ENCODE measurements at regions not wholly inside any gene's neighbourhood (a gene's known extent, or its start where the extent isn't known, plus 50 kb on each side); places are given as distances from the start of the nearest gene placed in this dataset.

DNA sequence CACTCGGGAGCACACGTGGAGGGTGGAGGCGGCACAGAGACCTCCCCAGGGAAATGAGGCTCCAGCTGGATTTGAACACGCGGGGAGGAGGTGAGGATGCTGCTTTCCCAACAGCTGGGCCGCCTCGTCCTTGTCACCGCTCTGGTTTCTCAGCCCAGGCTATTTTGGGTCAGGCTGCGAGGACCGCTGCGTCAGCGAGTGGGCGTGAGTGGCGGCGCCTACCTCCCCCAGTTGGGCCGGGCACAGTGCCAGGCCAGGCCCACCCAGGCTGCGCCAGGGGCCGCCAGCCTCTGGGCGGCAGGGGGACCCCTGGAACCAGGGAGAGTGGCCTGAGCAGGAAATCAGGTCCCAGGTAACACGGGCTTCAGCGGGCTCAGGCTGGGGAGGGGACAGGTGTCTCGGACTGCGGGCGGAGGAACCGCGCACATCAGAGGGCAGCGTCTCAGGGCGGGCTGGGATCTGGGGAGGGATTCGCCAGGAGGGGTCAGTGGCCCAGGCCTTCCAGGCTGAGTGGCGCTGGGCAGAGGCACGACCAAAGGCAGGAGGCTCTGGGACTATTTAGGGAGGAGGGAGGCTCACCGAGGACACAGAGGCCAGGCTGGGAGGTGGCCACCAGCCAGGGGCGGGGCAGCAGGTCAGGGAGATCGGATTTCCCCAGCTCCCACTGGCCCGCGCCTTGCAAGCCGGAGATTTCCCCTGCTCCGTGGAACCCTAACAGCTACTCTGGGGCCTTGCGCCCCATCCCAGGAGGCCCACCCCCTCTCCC, 125.2 kb upstream of the RET start:
- peak; percentile 43 for DNase-seq (ENCODE audit: low spot score)

DNA sequence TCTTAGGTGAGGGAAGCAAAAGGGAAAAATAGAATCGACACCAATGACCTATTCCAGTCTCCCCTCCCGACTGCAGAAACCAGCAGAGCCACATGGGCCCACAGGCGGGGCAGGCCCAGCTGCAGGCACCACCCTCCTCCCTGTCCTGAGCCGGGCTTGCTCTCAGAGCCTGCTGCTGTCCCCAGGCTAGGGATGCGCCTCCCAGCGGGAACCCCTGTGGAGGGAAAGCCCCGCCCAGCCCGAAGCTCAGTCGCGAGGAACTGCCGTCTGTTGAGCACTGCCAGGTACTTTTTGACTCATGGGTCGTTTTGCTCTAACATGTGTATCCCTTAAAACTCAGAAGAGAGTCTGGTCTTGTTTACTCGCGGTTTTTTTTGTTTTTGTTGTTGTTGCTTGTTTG, 124.5 kb upstream of the RET start:
- peak; percentile 59 for DNase-seq (ENCODE audit: low spot score)

DNA sequence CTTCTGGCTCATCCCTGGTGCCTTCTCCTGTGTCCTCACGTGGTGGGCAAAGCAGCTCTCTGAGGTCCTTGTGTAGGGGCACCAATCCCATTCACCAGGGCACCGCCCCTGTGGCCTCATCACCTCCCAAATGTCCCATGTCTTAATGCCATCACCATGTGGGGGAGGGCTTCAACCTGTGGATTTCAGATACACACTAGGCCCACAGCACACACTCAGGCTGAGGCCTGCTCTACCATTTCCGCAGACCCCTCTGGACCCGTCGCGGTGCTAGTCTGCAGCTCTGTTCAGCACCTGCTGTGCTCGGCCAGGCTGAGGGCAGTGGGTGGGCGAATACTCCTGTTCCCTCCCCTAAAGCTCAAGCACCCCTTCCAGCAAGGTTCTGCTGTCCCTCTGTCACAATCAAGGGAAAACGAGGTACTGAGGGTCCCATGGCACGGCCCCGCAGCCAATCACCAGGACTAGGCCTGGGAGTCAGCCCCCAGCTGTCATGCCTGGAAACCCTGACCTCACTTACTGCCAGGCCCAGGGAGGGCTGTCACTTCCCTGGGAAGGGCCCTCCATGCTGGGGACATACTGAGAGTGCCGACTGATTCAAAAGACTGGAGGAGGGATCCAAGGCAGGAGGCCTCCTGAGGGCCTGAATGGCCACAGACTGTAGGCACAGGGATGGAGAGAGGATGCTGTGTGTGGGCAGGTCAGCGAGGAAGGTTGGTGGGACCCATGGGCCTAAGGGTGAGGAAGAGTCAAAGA, 123.8 kb upstream of the RET start:
- no peak for DNase-seq (ENCODE audit: low spot score)

DNA sequence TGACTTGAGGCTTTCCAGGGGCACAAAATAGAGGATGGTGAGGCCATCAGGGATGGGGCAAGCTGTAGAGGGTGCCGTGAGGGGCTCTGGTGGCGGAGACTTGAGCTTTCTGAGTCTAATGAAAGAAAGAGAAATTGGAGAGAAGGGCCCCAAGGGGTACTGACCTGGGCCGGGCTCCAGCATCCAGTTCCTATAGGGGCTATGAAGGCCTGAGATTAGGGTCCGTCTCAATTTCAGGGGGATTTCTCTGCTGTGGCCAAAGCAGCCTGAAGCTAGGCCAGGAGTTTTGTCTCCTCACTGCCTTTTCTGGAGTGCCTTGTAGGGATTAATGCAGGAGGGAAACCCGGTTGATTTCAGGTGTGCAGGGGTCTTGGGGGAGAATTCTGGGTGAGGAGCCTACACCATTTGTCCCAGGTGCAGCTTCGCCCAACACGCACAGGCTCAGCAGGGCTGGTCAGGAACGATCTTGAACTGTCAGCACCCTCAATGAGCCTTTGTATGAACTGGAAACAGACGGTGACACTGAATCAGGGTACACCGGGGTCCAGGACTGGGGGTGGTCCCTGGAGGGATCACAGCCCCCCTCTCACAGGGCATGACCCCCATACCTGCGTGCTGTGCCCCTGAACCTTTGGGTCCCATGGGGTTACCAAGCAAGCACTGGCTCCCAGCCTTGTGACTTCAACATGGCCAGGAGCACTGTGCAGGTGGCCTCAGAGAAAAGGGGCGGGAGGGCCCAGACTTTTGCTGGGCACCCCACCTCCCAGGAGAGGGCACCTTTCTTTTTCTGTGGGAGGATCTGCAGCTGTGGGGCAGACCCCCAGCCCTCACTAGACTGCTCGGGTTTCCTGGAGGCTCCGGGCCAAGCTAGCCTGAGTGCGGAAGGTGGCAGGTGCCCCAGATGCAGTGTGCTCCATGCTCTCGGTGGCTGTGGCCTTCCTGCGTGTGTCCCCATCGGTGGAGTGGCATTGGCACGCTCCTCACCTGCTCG, 122.9 kb upstream of the RET start:
- DNase-seq (ENCODE audit: low spot score), result no peak

DNA sequence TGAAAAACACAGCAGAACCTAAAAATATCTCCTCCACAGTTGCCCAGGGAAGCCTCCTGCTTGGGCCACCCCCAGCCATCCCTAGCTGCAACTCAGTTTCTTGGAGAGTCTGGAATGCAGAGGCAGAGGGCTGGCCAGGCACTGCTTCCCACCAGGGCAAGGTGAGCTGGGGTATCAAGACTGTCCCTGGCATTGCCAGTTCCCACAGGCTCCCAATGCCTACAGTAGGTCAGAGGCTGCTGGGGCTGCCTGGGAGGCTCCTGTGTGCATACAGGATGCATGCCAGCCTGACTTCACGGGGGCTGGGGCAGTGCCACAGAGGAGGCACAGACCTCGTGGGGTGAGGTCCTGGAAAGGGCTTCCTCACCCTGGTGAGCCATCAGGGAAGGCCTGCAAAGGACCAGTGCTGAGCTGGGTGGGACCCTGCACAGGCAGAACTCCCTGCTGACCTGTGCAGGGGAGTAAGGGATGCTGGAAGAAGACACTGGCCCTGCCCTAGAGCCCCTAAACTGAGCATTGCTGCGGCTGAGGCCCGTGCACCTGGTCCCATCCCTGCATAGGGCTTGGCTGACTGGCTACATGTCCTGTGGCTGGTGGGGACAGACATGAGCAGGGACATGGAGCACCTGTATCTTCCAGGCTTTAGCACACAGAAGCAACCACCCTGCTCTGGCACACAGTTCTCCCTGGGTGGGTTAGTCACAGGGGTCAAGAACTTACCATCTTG, 121.9 kb upstream of the RET start:
- DNase-seq (ENCODE audit: low spot score), result no peak

DNA sequence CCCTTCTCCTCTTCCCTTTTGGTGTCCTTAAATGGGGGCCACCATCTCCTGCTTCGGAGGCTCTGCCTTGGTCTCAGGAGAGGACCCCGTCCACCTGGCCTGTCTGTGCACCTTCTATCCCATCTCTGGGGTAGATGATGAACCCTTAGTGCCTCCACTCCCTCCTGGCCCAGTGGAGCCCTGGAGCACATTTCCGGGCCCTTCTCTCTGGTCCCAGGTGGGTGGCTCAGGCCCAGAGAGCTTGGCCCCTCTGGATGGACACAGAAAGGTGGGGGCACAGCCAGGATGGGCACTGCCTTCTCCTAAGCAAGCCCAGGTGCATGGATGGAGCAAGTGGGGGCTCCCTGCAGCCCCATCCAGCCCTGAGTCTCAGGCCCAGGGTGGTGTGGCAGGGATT, 121.4 kb upstream of the RET start:
- no peak for DNase-seq (ENCODE audit: low spot score)

DNA sequence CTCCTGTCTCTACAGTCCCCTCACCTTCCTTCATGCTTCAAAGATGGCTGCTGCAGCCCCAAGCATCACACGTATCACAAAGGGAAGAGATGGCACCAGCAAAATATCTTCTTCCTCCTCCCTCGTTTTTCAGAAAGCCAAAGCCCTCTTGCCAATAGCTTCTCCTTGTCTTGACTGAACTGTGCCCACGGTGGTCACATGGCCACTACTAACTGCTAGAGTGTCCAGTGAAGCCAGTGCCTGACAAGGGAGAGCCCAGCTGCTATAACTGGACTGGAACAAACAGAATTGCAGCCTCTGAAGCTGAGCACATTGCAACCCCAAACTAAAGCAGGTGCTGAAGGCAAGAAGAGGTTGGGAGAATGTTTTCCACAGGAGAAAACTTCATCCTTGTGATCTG, 120.8 kb upstream of the RET start:
- DNase-seq (ENCODE audit: low spot score), result no peak

DNA sequence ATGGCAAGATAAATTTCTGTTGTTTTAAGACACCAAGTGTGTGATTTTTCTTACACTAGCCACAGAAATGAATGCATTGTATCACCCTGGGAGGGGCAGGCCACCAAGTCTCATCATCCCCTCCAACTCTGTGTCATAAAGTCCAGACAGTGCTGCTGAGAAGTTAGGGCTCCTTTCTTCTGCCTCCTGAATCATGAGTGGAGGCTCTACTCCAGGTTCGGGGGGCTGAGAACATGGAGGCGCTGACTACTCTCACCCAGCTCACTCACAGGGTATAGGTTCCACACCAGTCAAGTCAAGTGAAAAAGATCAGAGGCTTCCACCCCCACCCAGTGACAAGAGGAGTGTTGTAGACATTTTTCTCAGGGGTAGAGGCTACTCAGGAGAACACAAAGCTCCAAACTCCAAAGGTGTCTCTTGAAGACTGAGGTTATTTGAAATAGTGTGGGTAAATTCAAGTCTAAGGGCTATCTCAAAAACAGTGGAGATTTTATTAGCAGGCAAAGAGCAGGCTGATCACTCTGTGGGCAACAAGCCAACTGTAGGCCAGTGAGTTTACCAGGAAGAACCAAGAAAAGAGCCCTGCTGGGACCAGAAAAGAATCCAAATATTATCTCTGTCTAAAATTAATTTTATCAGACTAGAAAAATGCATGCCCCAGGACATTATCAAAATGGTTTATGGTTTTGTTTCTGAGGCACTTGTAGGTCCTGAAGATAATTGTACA, 118.6 kb upstream of the RET start:
- DNase-seq (ENCODE audit: low spot score), result no peak

DNA sequence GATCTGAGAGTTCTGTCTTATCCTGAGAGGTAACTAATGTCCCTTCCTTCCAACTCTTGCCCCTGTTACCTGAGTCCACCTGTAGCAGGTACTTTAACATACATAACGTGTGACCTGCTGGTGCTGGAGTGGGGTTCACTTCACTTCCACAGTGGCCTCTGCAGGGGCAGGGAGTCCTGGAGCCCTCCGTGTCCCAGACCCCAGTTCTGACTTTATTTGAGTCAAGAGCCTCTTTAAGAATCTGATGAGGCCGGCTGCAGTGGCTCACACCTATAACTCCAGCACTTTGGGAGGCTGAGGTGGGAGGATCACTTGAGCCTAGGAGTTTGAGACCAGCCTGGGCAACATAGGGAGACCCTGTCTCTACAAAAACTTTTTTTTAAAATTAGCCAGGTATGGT, 117.0 kb upstream of the RET start:
- no peak for DNase-seq (ENCODE audit: low spot score)

DNA sequence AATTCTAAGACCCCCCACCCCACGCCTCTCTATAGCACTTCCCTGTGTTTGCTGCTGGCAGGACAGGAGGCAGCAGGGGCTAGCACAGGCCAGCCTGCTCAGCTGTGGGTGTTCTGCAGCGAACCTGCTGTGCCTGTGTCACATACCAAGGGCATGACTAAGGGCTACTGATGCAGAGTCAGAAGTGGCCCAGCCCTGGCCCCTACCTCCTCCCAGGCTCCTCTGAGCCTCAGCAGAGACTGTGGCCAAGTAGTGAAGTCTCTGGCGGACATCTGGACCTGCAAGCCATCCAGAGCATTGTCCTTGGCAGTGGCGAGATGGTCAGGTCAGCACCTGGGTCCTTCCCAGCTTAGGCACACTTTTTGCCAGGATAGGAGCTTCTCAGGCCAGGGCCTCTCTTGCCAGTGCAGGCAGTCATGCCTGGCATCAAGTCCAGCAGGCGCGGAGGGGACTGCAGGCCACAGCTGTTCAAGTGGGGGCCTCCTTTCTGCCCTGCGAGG, 116.3 kb upstream of the RET start:
- DNase-seq (ENCODE audit: low spot score), result peak; percentile 45

DNA sequence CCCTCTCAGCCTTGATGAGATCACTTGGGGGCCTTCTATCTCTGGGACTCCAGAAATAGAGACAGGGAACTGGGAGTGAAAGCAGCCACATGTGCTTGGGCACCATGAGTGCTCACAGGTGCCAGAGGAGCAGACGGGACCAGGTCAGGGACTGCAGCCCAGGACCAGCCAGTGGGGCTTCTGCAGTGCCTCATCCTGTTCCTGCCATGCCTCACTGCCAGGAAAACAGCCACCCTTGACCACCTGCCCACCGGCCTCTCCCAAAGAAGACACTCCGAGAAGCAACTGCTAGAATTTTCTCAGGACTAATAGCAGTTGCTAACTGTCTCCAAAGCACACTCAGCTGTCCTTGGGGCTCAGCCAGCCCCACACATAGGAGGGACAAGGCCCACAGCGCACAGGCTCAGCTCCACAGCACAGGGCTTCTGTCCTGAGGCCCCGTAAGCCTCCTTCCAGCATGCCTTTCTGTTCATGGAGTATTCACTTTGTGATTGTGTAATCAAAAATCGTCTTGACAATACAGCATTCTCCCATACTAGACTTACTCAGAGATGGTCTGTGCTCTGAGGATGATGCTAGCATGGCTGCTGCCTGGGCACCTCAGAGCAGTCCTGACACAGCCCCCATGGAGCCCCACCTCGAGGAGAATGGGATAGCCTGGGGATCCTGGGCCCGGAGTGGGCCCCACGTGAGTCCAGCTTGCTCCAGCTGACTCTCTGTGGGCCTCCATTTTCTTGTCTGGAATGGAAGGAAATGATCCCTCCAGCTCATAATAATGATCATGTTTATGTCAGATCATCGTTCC, 115.7 kb upstream of the RET start:
- DNase-seq (ENCODE audit: low spot score), result peak; percentile 37

DNA sequence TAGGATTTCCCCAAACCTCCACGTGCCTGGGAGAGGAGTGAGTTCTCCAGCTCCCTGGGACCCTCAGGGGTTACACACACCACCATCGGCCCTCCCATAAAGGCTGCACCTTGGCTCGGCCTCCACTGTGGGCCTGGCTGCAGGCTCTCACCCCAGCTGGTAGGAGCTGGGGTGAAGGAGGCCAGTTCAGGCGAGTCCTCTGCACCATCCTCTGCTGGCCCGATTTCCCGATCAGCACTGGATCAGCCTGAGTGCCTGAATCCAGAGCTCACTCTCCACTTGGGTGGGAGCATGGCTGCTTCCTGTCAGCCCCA, 115.1 kb upstream of the RET start:
- DNase-seq (ENCODE audit: low spot score), result peak; percentile 37

DNA sequence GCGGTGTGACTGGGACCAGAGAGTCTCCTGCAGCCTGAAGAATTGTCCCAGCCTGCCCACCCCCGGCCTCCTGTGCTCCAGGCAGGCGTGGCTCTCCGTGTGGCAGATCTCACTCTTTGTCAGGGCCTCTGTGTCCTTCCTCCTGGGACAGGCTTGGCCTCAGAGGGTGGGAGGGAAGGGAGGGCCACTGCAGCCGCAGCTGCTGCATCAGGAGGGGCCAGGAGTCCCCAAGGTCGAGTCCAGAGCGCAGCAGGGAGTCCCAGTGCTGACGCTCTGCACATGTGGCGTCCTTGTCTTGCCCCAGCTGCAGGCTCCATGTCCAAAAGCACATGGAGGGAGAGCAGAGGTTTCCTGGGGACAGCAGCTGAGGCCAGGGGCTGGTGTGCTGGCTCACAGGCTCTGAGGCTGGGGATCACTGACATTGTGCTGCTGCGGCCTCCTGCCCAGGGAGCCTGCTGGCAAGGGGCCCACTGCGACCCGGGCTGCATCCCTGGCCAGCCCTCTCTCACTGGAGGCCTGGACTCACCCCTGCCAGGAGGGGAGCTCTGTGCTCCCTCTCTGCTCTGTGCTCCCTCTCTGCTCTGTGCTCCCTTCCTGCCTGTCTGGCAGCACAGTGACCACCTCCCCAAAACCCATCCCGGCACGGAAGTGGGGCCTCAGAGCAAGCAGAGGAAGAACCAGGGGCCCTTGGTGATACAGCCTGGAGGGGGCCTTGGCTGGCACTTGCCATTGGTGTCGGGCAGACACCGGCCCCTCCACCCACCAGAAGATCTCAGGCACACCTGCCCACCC, 114.6 kb upstream of the RET start:
- DNase-seq (ENCODE audit: low spot score), result peak; percentile 42

DNA sequence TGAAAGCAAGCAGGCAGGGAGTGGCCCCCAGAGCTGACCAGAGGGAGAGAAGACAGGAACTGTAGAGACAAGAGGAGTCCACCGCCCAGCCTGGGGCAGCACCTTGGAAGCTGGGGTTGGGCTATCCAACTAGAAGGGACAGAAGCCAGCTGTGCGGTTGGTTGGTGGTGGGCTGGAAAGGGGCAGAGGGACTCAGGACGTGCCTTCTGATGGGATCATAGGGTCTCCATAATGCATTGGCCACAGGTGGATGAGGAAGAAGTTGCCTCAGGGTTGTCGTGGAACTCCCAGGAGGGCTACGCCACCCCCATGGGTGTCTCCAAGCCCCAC, 114.0 kb upstream of the RET start:
- no peak for DNase-seq (ENCODE audit: low spot score)

DNA sequence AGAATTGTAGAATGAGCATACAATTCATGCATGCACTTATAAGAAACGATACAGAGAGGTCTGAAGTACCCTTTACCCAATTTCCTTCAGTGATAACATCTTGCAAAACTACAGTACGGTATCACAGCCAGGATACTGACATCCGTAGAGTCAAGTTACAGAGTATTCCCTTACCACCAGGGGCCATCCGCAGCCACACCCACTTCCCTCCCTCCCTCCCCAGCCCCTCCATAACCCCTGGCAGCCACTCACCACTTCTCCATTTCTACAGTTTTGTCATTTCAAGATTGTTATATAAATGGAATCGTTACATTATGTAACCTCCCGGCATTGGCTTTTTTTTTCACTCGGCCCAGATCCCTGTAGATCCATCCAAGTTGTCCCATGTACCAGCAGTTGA, 113.6 kb upstream of the RET start:
- DNase-seq (ENCODE audit: low spot score), result no peak

DNA sequence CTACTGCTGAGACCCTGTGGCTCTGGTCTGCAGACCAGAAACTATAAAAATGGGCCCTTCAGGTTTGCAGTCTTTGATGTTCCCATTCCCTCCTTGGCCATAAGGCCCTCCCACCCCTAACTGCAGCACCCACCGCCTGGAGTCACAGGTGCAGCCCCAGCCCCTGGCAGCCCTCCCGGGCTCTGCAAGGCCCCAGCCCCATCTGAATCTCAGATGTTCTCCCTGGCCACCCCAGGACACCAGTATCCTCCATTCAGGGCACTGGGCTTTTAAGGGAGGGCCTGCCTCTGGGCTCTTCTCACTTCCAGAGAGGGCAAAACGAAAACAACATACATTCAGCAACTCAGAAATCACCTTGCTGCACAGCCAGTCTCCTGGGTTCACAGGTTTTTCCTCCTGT, 107.7 kb upstream of the RET start:
- DNase-seq (ENCODE audit: low spot score), result peak; percentile 32

DNA sequence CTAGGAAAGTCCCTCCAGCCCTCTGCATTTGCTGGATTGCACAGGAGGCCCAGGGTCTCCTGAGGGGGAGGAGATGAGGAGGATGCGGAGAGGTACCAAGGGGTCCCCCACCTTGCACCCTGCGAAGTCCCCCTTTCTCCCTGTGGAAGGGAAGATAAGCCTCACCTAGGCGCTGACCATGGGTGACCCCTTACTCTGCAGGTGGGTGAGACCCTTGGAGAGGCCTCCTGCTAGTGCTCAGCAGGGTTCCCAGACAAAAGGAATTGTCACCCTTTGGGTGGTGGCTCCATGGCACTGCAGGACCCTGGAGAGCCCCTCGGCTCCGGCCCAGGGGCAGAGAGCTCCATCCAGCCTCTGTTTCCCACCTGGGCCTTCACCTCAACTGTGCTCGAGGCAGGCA, 107.0 kb upstream of the RET start:
- peak; percentile 29 for DNase-seq (ENCODE audit: low spot score)

DNA sequence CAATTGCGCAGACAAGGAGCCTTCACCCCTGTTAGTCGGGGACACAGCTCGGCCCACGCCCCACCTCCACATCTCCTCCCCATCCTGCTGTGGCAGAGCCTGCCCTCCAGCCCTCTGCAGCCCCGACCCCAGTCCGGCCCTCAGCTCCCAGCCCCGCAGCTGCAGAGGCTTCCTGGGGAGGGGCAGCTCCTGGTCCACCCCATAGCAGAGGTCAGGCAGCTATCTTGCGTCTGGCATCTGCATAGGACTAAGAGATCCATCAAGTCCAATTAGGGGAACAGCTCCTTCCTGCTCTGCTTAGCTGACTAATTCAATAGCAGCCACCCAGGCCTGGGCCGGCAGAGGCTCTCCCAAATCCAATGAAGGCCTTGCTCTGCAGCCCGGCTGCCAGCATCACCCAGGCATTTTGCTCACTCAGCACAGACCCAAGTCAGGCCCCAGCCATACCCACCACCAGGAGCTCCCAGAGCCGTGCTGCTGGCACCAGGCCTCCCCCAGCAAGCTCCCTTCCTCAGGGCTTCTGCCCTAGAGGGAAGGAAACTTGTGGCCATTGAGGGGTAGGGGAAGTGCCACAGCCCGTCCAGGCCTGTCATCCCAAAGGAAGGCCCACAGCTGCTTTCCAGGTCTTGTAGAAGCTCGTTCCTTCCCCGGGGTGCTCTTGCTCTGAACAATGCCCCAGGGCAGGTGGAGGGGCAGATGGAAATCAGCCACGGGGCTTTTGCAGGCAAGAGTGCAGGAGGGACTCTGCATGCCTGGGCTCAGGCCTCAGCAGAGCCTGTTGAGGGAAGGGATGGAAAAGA, 106.2 kb upstream of the RET start:
- DNase-seq (ENCODE audit: low spot score), result peak; percentile 37

DNA sequence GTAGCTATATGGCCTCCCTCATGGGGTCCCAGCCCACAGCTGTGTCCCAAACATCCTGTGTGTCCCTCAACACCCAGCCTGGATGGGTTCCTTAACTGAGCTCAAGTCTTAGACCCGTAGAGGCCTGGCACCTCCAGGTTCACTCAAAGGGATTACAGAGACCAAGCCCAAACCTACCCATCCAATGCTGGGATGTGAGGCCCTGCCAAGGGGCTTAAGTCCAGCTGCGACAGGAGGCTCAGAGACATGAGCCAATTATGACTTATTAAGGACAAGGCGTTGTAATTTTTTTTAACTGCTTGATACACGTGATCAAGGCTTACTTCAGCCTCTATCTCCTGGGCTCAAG, 105.6 kb upstream of the RET start:
- DNase-seq (ENCODE audit: low spot score), result peak; percentile 29

Data from ureter (tissue), 1 donor.